OCI-M1 (cell line): ENCODE measurements at regions not wholly inside any gene's neighbourhood (a gene's known extent, or its start where the extent isn't known, plus 50 kb on each side); places are given as distances from the start of the nearest gene placed in this dataset.

Source experiments
- DNase-seq: peaks from one replicate; lab custom pipeline; 2025; lab: John Stamatoyannopoulos, UW

GRCh38 chr2:139836769-139837168 lies 1056.6 kb upstream of the NXPH2 start:
- no peak for DNase-seq

- no peak for DNase-seq
These were observed 1054.9 kb upstream of the NXPH2 start for GRCh38 chr2:139835101-139835500.

- no peak for DNase-seq
These were observed 1047.8 kb upstream of the NXPH2 start for GRCh38 chr2:139828011-139828410.

- DNase-seq: no peak
These were observed 1045.5 kb upstream of the NXPH2 start for GRCh38 chr2:139825726-139826125.

GRCh38 chr2:139819273-139819796 lies 1039.1 kb upstream of the NXPH2 start:
- DNase-seq: no peak

- DNase-seq: no peak
These were observed 1034.3 kb upstream of the NXPH2 start for GRCh38 chr2:139814458-139814857.

GRCh38 chr2:139813340-139813739 lies 1033.2 kb upstream of the NXPH2 start:
- DNase-seq: no peak

- no peak for DNase-seq
These were observed 1025.3 kb upstream of the NXPH2 start for GRCh38 chr2:139805441-139805840.

- DNase-seq: peak; percentile 38
These were observed 1018.2 kb upstream of the NXPH2 start for GRCh38 chr2:139798391-139798790.

GRCh38 chr2:139790807-139791752 lies 1010.9 kb upstream of the NXPH2 start:
- peak; percentile 83 for DNase-seq

- no peak for DNase-seq
These were observed 1009.9 kb upstream of the NXPH2 start for GRCh38 chr2:139790136-139790535.

- no peak for DNase-seq
These were observed 998.5 kb upstream of the NXPH2 start for GRCh38 chr2:139778732-139779131.

GRCh38 chr2:139773720-139774277 lies 993.6 kb upstream of the NXPH2 start:
- DNase-seq: no peak

GRCh38 chr2:139769633-139770032 lies 989.4 kb upstream of the NXPH2 start:
- no peak for DNase-seq

GRCh38 chr2:139763705-139764104 lies 983.5 kb upstream of the NXPH2 start:
- DNase-seq: no peak

GRCh38 chr2:139759000-139759505 lies 978.9 kb upstream of the NXPH2 start:
- DNase-seq: no peak

GRCh38 chr2:139746901-139747300 lies 966.7 kb upstream of the NXPH2 start:
- DNase-seq: no peak

- DNase-seq: no peak
These were observed 964.1 kb upstream of the NXPH2 start for GRCh38 chr2:139744273-139744672.

GRCh38 chr2:139742216-139743172 lies 962.3 kb upstream of the NXPH2 start:
- no peak for DNase-seq

GRCh38 chr2:139737659-139738058 lies 957.5 kb upstream of the NXPH2 start:
- DNase-seq: no peak

GRCh38 chr2:139730197-139730596 lies 950.0 kb upstream of the NXPH2 start:
- no peak for DNase-seq
